ENCODE measurements at regions not wholly inside any gene's neighbourhood (a gene's known extent, or its start where the extent isn't known, plus 50 kb on each side); places are given as distances from the start of the nearest gene placed in this dataset.

DNA sequence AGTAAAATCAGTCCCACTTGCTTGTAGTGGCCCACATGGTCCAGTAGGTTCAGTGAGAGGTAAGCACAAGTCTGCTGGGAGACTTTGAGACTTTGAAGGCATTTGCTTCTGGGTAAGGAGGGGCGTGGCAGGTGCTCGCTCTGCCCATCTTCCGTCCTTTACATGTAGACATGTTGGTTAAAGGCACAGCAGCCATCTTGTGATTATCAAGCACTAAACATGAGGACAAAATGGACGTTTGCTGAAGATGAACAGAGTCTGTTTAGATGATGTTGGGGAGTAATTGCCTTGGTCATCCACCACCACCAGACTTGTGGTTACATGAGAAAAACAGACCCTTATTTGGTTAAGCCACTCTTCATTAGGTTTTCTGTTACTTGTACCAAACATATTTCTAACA lies 252.8 kb upstream of the PARD3B start:
- no peaks in the 10 kb centered on the region for H3F3A ChIP-seq (ENCODE audit: insufficient read depth, low read length)
- H3K4me1 ChIP-seq (ENCODE audit: insufficient read depth, low read length, severe bottlenecking) = no peaks in the 10 kb centered on the region
- H4K20me1 ChIP-seq (ENCODE audit: insufficient read depth, low read length) = no peaks in the 10 kb centered on the region
- TF ChIP-seq, protein P1, sequence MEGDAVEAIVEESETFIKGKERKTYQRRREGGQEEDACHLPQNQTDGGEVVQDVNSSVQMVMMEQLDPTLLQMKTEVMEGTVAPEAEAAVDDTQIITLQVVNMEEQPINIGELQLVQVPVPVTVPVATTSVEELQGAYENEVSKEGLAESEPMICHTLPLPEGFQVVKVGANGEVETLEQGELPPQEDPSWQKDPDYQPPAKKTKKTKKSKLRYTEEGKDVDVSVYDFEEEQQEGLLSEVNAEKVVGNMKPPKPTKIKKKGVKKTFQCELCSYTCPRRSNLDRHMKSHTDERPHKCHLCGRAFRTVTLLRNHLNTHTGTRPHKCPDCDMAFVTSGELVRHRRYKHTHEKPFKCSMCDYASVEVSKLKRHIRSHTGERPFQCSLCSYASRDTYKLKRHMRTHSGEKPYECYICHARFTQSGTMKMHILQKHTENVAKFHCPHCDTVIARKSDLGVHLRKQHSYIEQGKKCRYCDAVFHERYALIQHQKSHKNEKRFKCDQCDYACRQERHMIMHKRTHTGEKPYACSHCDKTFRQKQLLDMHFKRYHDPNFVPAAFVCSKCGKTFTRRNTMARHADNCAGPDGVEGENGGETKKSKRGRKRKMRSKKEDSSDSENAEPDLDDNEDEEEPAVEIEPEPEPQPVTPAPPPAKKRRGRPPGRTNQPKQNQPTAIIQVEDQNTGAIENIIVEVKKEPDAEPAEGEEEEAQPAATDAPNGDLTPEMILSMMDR (IDR thresholded peaks at IDR 0.05; ENCODE audit: low read length) = no peak
- no peak for TF ChIP-seq EZH2 (IDR thresholded peaks at IDR 0.05; ENCODE audit: borderline replicate concordance, low read length)
- no peak overlapping the region for H3K27ac ChIP-seq (ENCODE audit: low read depth, low read length, poor library complexity, severe bottlenecking)
- no peaks in the 10 kb centered on the region for H3K9me3 ChIP-seq (ENCODE audit: low read length)
- no peak overlapping the region for H2AFZ ChIP-seq (ENCODE audit: low read length)
- H3K4me2 ChIP-seq (ENCODE audit: low read length) = no peak overlapping the region
- H3K4me3 ChIP-seq (ENCODE audit: low read depth, low read length, poor library complexity, severe bottlenecking) = no peak overlapping the region
- no peaks in the 10 kb centered on the region for H3K79me2 ChIP-seq (ENCODE audit: insufficient read depth, low read length)
- no peaks in the 10 kb centered on the region for H3K36me3 ChIP-seq (ENCODE audit: insufficient read depth, low read length)
- H3K9me2 ChIP-seq (ENCODE audit: low read depth, low read length) = no peaks in the 10 kb centered on the region
- no peaks in the 10 kb centered on the region for H3K27me3 ChIP-seq (ENCODE audit: insufficient read depth, low read length)
- H3K9ac ChIP-seq (ENCODE audit: low read length) = no peak overlapping the region

DNA sequence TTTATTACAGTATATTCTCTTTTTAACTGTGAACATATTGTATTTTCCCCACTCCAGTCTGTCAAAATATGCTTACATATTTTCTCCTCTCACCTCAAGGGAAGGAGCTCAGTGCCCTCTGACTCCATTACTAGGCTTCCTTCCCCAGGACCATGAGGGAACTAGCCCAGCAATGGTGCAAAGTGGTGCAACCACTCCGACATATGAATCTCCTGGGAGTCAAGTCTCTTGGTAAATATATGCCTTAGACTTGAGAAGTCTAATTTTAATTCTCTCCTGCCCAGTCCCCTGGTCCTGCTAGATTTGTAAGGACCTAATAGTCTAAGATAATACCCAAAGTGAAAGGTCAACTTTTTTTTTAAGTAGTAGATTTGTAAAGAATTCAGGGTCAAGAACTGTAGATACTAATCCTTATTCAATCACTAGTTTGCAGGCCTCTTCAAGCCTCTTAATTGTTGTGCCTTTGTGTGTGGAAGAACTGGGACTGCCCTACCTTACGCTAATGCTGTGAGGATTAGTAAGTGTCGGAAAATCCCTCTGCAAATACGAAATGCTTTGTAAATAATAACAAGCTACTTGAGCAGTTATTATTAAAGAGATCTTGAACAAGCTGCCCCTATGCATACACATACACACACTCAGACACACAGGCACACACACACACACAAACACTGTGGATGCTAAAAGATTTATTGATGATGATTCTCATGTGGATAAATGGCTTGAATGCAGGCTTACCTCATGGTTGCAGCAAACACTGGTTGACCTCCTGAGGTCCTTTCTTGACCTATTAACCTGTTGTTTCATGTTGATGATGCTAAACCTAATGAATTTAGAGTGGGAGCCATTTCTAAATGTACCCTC lies 251.2 kb upstream of the PARD3B start:
- Histone ChIP-seq H4K20me1 (ENCODE audit: insufficient read depth, low read length) (no peaks in the 10 kb centered on the region), H3K79me2 (ENCODE audit: insufficient read depth, low read length) (no peaks in the 10 kb centered on the region), H3K27me3 (ENCODE audit: insufficient read depth, low read length) (no peaks in the 10 kb centered on the region), H2AFZ (ENCODE audit: low read length) (no peak overlapping the region), H3F3A (ENCODE audit: insufficient read depth, low read length) (no peaks in the 10 kb centered on the region), H3K27ac (ENCODE audit: low read depth, low read length, poor library complexity, severe bottlenecking) (no peak overlapping the region), H3K4me1 (ENCODE audit: insufficient read depth, low read length, severe bottlenecking) (no peaks in the 10 kb centered on the region), H3K4me3 (ENCODE audit: low read depth, low read length, poor library complexity, severe bottlenecking) (no peak overlapping the region), H3K9me2 (ENCODE audit: low read depth, low read length) (no peaks in the 10 kb centered on the region), H3K9me3 (ENCODE audit: low read length) (no peaks in the 10 kb centered on the region), H3K36me3 (ENCODE audit: insufficient read depth, low read length) (no peaks in the 10 kb centered on the region), H3K9ac (ENCODE audit: low read length) (no peak overlapping the region), H3K4me2 (ENCODE audit: low read length) (no peak overlapping the region)
- TF ChIP-seq, protein P1 (IDR thresholded peaks at IDR 0.05; ENCODE audit: low read length) = no peak
- TF ChIP-seq EZH2 (IDR thresholded peaks at IDR 0.05; ENCODE audit: borderline replicate concordance, low read length) = no peak

DNA sequence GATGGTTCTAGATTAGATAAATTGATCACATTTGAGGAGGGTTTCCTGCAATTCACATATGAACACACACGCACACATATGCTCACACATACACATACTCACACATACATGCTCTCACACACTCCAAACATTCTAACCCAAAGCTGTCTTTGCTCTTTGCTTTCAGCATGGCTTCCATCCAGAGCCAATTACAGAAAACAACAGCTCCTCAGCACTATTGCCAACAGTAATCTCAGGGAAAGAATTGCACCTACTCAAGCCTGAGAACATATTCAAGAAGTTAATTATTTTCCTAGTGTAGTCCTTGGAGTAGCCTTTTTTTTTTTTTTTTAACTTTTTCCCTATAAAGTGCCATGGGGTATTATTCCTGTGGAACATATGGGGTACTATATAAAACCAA lies 246.9 kb upstream of the PARD3B start:
- no peak overlapping the region for H2AFZ ChIP-seq (ENCODE audit: low read length)
- no peak for TF ChIP-seq EZH2 (IDR thresholded peaks at IDR 0.05; ENCODE audit: borderline replicate concordance, low read length)
- TF ChIP-seq, protein P1 (IDR thresholded peaks at IDR 0.05; ENCODE audit: low read length) = no peak
- H3F3A ChIP-seq (ENCODE audit: insufficient read depth, low read length) = no peaks in the 10 kb centered on the region
- H3K4me1 ChIP-seq (ENCODE audit: insufficient read depth, low read length, severe bottlenecking) = no peaks in the 10 kb centered on the region
- H3K4me2 ChIP-seq (ENCODE audit: low read length) = no peak overlapping the region
- no peaks in the 10 kb centered on the region for H3K36me3 ChIP-seq (ENCODE audit: insufficient read depth, low read length)
- H3K27me3 ChIP-seq (ENCODE audit: insufficient read depth, low read length) = 0 out of 2 replicates have a peak, but pooled peaks cover 6% of the 10 kb centered on the region
- no peak overlapping the region for H3K9ac ChIP-seq (ENCODE audit: low read length)
- H3K4me3 ChIP-seq (ENCODE audit: low read depth, low read length, poor library complexity, severe bottlenecking) = no peak overlapping the region
- no peaks in the 10 kb centered on the region for H4K20me1 ChIP-seq (ENCODE audit: insufficient read depth, low read length)
- H3K27ac ChIP-seq (ENCODE audit: low read depth, low read length, poor library complexity, severe bottlenecking) = no peak overlapping the region
- H3K9me3 ChIP-seq (ENCODE audit: low read length) = no peaks in the 10 kb centered on the region
- H3K79me2 ChIP-seq (ENCODE audit: insufficient read depth, low read length) = no peaks in the 10 kb centered on the region
- no peaks in the 10 kb centered on the region for H3K9me2 ChIP-seq (ENCODE audit: low read depth, low read length)
